Panc1 (cell line): ENCODE measurements at regions not wholly inside any gene's neighbourhood (a gene's known extent, or its start where the extent isn't known, plus 50 kb on each side); places are given as distances from the start of the nearest gene placed in this dataset.

Experiments
- ATAC-seq: fragments of 200-7000 bp; cut with Tn5 transposase; 2 replicates; pipeline ENCODE4 v1.9.1; 2020; ENCODE audit warnings: mild to moderate bottlenecking, moderate library complexity
- BruUV-seq: library from RNA; stranded (reverse); fragments of 400-500 nt; replicated peaks from 2 replicates; lab custom pipeline; 2021; lab: Mats Ljungman, UMichigan
- CTCF ChIA-PET: fragments of 300-600 bp; sonication (Branson Sonifier 250); formaldehyde crosslinking; loops from one replicate; lab custom pipeline; 2022; ENCODE audit warnings: antibody characterized with exemption; lab: Charles Lee
- POLR2A ChIA-PET: fragments of 300-600 bp; sonication (Branson Sonifier 250); formaldehyde crosslinking; loops from one replicate; lab custom pipeline; 2022; ENCODE audit warnings: antibody characterized with exemption; lab: Charles Lee
- DNase-seq: peaks from one replicate; pipeline ENCODE4 v3.0.0-alpha.2; 2010; ENCODE audit warnings: low read depth, low spot score
- H3K27ac ChIP-seq: 2 replicates; pipeline ENCODE4 v1.5.1; 2011; ENCODE audit warnings: mild to moderate bottlenecking, low read length, inconsistent platforms
- H3K27me3 ChIP-seq: fragments of 200-500 bp; sonication (Bioruptor generic); 2 replicates; pipeline ENCODE4 v1.6.0; 2014; ENCODE audit warnings: low read length, inconsistent platforms; ENCODE audit not compliant: control insufficient read depth, insufficient read depth
- H3K36me3 ChIP-seq: fragments of 200-500 bp; sonication (Bioruptor generic); 2 replicates; pipeline ENCODE4 v1.5.1; 2014; ENCODE audit warnings: inconsistent platforms, mild to moderate bottlenecking, low read length, moderate library complexity; ENCODE audit not compliant: control insufficient read depth, insufficient read depth
- H3K4me1 ChIP-seq: 2 replicates; pipeline ENCODE4 v1.5.1; 2011; ENCODE audit warnings: inconsistent platforms, mild to moderate bottlenecking, low read length, moderate library complexity; ENCODE audit not compliant: control insufficient read depth, insufficient read depth
- H3K4me3 ChIP-seq, 2 experiments: 2 replicates each; pipeline ENCODE4 v1.5.1; 2011 to 2012; ENCODE audit warnings: low read depth in 2 of 2, low read length in 2 of 2, mild to moderate bottlenecking in 2 of 2, inconsistent platforms in 1 of 2, moderate library complexity in 1 of 2
- H3K9me3 ChIP-seq: fragments of 200-500 bp; sonication (Bioruptor generic); 2 replicates; pipeline ENCODE4 v1.5.1; 2014; ENCODE audit warnings: low read depth, mild to moderate bottlenecking, inconsistent platforms, low read length, moderate library complexity; ENCODE audit not compliant: control insufficient read depth, insufficient read depth
- CTCF ChIP-seq: fragments of 450-650 bp; IDR thresholded peaks from 2 replicates; pipeline ENCODE4 v1.5.1; 2017; ENCODE audit warnings: mild to moderate bottlenecking
- POLR2AphosphoS5 ChIP-seq: IDR thresholded peaks from 2 replicates; pipeline ENCODE4 v1.6.1; 2012; ENCODE audit warnings: mild to moderate bottlenecking, low read depth, low read length, moderate library complexity
- REST ChIP-seq, 2 experiments: IDR thresholded peaks; 2 replicates each; pipeline ENCODE4 v1.6.1; 2011 to 2012; ENCODE audit warnings: low read depth in 2 of 2, control low read depth in 1 of 2, low read length in 1 of 2, mild to moderate bottlenecking in 1 of 2, moderate library complexity in 1 of 2; ENCODE audit not compliant: insufficient read depth in 1 of 2
- SIN3A ChIP-seq: IDR thresholded peaks from 2 replicates; pipeline ENCODE4 v1.6.1; 2012; ENCODE audit warnings: low read depth, mild to moderate bottlenecking, low read length, moderate library complexity, borderline replicate concordance; ENCODE audit not compliant: insufficient read depth
- TCF7L2 ChIP-seq: IDR thresholded peaks from 2 replicates; pipeline ENCODE4 v1.6.1; 2011; ENCODE audit warnings: mild to moderate bottlenecking, low read depth, low read length, inconsistent platforms
- in situ Hi-C: cut with HindIII; loops from 2 replicates; pipeline ENCODE4 v1.10.0; 2016; ENCODE audit warnings: low sequenced_read_pairs, low pct_unique_long_range_greater_than_20kb
- intact Hi-C: fragments of 100-400 bp; cut with micrococcal nuclease; formaldehyde crosslinking; loops from one replicate; pipeline ENCODE4 v1.10.0; 2022; ENCODE audit not compliant: unreplicated experiment

- Histone ChIP-seq H3K4me3 (no peak overlapping the region), H3K4me1 (no peaks in the 10 kb centered on the region), H3K9me3 (no peaks in the 10 kb centered on the region), H3K27me3 (no peaks in the 10 kb centered on the region), H3K36me3 (no peaks in the 10 kb centered on the region), H3K27ac (no peak overlapping the region)
- in situ Hi-C loops (no loop called here), intact Hi-C loops (no loop called here)
- ATAC-seq: no peak
- POLR2A ChIA-PET: no interaction called here
- no TSS peak for BruUV-seq
- CTCF ChIA-PET: no interaction called here
- DNase-seq: no peak
- no peak for TF ChIP-seq REST (IDR thresholded peaks at IDR 0.05; ENCODE audit: insufficient read depth in 1 of 2, low read depth in 2 of 2, low read length in 1 of 2)
- TF ChIP-seq TCF7L2: no peak
- TF ChIP-seq SIN3A: no peak
- no peak for TF ChIP-seq POLR2AphosphoS5
- no peak for TF ChIP-seq CTCF
Measured at GRCh38 chr6:97422171-97422570, 139.2 kb upstream of the MMS22L start.

GRCh38 chr6:97423190-97423589 lies 140.2 kb upstream of the MMS22L start:
- BruUV-seq: no TSS peak
- DNase-seq (no peak), ATAC-seq (no peak)
- ChIA-PET POLR2A (no interaction called here), CTCF (no interaction called here)
- in situ Hi-C loops: no loop called here
- TF ChIP-seq REST (IDR thresholded peaks at IDR 0.05; ENCODE audit: insufficient read depth in 1 of 2, low read depth in 2 of 2, low read length in 1 of 2) (no peak), POLR2AphosphoS5 (no peak), TCF7L2 (no peak), SIN3A (no peak), CTCF (no peak)
- Histone ChIP-seq H3K27me3 (no peaks in the 10 kb centered on the region), H3K27ac (no peak overlapping the region), H3K9me3 (no peaks in the 10 kb centered on the region), H3K4me1 (no peaks in the 10 kb centered on the region), H3K36me3 (no peaks in the 10 kb centered on the region), H3K4me3 (no peak overlapping the region)
- intact Hi-C loops: no loop called here
